Suppressor macrophage (primary cell): ENCODE measurements at regions not wholly inside any gene's neighbourhood (a gene's known extent, or its start where the extent isn't known, plus 50 kb on each side); places are given as distances from the start of the nearest gene placed in this dataset.
A peak's percentile ranks its signal among the peaks of the same experiment; 100 is the strongest.
"Not testable (repeated sequence)": the region's sequence is repeated elsewhere in the genome, so short reads cannot be mapped to it uniquely, and the experiment has no call there.

Experiments
- DNase-seq, 4 experiments: peaks; one replicate each; pipeline ENCODE4 v3.0.0-alpha.2; 2020 to 2022

DNA sequence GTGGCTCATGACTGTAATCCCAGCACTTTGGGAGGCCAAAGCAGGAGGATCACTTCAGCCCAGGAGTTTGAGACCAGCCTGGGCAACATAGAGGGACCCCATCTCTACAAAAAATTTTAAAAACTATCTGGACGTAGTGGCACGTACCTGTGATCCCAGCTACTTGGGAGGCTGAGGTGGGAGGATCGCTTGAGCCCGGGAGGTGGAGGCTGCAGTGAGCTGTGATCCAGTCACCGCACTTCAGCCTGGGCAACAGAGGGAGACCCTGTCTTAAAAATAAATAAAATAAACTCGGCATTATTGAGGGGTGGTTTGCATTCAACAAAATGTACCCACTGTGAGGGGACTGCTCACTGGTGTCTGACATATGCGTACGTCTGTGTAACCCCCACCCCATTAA is 79.5 kb upstream of the GSE1 start:
- not testable (repeated sequence) for DNase-seq

GRCh38 chr16:85534536-85535351 is 78.4 kb upstream of the GSE1 start:
- no peak for DNase-seq

DNA sequence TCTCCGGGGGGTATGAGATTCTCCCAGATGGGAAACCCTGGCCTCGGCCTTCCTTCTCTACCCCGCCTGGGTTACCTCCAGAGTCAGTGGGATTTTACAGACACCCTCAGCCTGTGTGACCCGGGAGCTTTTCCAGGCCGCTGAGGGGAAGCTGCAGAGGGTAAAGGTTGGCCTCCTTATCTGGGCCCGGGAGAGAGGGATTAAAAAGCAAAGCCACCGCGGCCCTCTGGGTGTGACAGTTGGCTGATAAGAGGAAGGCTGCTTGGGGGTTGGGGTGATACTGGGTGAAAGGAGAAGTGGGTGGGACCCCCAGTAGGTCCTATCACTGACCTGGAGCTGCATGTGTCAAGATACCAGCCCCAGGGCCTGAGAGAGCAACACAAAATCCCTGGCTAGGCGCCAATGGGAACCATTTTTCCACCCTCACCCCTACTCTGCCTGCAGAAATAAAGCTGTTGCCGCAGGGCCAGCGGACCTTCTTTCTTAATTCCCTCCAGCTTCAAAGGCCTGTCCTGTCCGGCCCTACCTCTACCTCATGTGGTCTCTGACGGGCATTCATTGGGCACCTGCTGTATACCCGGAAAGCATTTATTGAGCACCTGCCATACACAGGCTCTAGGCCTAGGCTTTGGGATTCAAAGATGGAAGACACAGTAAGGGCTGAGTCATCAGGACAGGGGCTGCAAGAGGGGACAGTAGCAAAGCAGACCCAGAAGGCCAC is 77.6 kb upstream of the GSE1 start:
- peak in 3 of 4 experiments; percentile 39 to 44 (median 39) for DNase-seq

GRCh38 chr16:85536073-85536410 is 77.1 kb upstream of the GSE1 start:
- peak; percentile 57 to 82 (median 72) for DNase-seq

GRCh38 chr16:85536411-85537330 is 76.5 kb upstream of the GSE1 start:
- DNase-seq = peak in 3 of 4 experiments; percentile 23 to 63 (median 43)

GRCh38 chr16:85537331-85537788 is 75.8 kb upstream of the GSE1 start:
- no peak for DNase-seq

GRCh38 chr16:85537795-85538401 is 75.2 kb upstream of the GSE1 start:
- DNase-seq = no peak

DNA sequence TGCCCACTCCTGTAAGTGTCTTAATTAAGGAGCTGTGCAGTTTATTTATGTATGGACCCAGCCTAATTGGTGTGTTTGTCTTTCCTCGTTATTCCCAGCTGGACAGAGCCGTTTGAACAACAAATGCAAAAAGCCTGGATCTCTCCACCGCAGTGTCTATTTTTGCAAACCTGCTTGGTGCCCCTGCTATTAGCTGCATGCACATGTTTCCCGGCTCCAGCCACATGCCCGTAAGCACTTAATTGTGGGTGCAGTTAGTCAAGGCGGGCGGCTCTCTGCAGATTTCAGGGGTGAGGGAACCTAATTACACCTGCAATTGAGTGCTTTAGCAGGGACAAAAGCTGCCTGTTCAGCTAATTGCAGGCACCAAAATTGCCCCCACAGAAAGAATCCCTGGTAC is 74.0 kb upstream of the GSE1 start:
- no peak for DNase-seq

DNA sequence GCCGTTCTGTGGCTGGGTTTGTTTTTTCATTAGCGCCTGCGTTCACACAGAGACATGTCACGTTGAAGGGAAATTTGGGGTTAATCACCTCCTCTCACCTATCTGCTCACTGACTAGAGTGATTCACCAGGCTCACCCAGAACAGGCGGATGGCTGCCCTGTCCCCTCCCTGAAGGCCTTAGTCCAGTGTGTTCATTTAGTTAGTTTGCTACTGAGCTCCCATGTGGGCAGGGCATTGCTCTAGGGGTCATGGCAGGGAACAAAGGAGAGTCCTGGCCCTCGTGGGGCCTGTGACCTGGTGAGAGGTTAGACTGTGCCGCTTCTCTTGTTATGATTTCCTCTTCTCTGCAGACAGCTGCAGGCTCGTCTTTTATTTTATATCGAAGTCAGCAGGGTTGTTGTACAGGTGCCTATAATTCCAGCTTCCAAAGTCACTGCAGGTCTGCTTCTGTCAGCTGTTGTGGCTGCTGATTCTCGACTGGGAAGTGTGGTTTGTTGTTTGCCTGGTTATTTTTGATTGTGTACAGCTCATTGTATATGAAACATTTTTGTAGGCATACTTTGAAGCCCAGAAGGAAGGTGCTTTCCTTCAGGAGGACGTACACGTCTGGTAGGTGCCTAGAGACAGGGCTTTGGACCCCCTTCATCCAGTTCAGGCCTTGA is 73.4 kb upstream of the GSE1 start:
- DNase-seq = no peak

- DNase-seq = no peak
Measured at GRCh38 chr16:85541181-85541580, 71.9 kb upstream of the GSE1 start.

DNA sequence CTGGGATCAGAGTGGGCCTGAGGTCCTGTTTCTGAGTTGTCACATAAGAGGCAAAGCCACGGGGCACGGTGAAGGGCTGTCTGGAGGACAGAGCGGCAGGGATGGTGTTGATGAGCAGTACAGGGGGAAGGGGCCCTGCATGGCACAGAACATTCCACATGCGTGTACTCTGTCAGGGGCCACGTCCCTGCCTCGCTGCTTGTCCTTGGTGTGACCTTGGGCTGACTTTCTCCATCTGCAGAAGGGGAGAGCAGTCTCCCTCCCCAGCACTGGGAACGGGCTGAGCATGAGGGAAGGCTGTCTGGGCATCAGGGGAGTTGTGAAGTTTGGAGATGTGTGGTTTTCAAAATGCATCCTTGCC is 71.5 kb upstream of the GSE1 start:
- DNase-seq = no peak

- no peak for DNase-seq
Measured at GRCh38 chr16:85541980-85542900, 70.9 kb upstream of the GSE1 start.

GRCh38 chr16:85543536-85543935 is 69.6 kb upstream of the GSE1 start:
- DNase-seq = no peak

- DNase-seq = peak; percentile 64 to 77 (median 73)
Measured at GRCh38 chr16:85544016-85544415, 69.1 kb upstream of the GSE1 start.

DNA sequence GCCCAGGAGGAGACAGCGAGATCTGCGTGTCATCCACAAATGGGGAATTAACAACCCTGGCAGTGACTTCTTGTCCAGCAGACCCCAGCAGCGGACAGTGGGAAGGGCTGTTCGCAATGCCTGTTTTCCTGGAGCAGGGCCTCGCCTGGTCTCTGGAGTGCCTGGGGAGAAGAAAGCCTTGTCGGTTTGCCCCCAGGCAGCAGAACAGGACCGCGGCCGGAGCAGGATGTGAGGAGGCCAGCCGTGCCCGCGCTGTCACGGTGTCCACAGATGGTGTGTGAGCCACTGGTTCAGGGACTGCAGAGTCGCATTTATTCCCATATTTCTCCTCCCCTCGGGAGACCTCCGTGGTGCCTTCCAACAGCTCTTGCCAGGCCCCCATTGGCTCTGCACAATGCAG is 68.5 kb upstream of the GSE1 start:
- DNase-seq = no peak

DNA sequence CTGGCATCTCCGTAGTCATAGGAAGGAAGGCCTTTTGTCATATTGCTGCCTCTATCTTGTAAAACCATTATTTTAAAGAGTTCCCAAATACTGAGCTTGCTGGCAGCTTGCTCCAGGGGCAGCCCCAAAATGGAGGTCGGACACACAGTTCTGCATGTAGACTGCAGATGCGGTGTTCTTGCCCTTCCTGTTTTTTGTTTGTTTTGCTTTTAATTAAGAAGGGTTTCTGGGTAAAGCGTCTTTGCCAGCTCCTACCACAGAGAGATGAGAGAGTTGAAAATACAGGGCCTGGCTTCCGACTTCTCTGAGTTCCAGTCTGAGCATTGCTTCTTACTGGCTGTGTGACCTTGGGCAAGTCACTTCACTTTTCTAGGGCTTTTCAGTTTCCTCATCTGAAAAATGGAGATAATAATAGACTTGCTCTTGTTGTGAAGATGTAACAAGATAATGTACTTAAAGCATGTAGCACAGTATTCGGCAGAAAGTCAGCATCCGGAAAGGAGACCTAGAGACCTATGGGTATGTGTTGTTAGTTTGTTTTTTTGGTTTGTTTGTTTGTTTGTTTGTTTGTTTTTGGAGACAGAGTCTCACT is 67.8 kb upstream of the GSE1 start:
- DNase-seq = peak in 1 of 4 experiments; percentile 30

GRCh38 chr16:85546585-85547447 is 66.3 kb upstream of the GSE1 start:
- DNase-seq = no peak

- DNase-seq = peak in 1 of 4 experiments; percentile 44
Measured at GRCh38 chr16:85548375-85548774, 64.7 kb upstream of the GSE1 start.

DNA sequence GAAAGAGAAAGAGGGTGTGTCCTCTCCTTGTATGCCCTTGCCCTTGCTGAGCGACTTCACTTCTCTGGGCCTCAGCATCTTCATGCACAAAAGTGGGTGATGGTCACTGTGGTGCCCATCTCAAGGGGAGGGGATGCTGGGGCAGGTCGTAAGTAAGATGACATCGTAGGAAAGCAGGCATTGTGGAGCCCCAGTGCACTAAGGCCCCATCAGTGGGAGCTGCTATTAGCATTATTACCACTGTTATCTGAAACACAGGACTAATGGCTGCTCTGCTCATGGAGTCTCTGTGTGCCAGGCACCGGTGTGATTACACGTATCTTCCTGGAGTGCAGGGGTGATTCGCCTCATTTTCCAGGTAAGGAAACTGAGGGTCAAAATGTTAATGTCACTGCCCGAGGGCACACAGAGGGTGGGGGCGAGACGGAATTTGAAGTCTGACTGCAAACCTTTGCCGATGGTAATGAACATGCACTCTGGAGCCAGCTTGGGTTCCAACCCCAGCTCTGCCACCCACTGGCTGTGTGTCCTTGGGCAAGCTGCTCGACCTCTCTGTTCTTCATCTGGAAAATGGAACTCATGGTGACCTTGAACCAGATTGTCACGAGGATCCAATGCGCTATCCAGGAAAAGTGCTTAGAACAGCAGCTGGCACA is 63.2 kb upstream of the GSE1 start:
- no peak for DNase-seq
